GM23248 (cell line): ENCODE measurements at regions not wholly inside any gene's neighbourhood (a gene's known extent, or its start where the extent isn't known, plus 50 kb on each side); places are given as distances from the start of the nearest gene placed in this dataset.

Source experiments
- DNase-seq: peaks from one replicate; pipeline ENCODE4 v3.0.0-alpha.2; 2015
- H2AFZ ChIP-seq: fragments of 200-600 bp; sonication (generic); 2 replicates; pipeline ENCODE4 v1.6.1; 2016; ENCODE audit warnings: antibody characterized with exemption
- H3F3A ChIP-seq: fragments of 200-600 bp; sonication (generic); 2 replicates; pipeline ENCODE4 v1.6.1; 2016; ENCODE audit warnings: mild to moderate bottlenecking, antibody characterized with exemption, mixed run types; ENCODE audit not compliant: insufficient read depth
- H3K27ac ChIP-seq: fragments of 200-600 bp; sonication (generic); 2 replicates; pipeline ENCODE4 v1.5.1; 2016; ENCODE audit warnings: mild to moderate bottlenecking
- H3K27me3 ChIP-seq: fragments of 200-600 bp; sonication (generic); replicated peaks from 2 replicates; pipeline ENCODE4 v1.6.1; 2016; ENCODE audit warnings: mild to moderate bottlenecking; ENCODE audit not compliant: insufficient read depth
- H3K36me3 ChIP-seq: fragments of 200-600 bp; sonication (generic); 2 replicates; pipeline ENCODE4 v1.6.1; 2016; ENCODE audit warnings: low read depth, mild to moderate bottlenecking
- H3K4me1 ChIP-seq: fragments of 200-600 bp; sonication (generic); 2 replicates; pipeline ENCODE4 v1.6.1; 2016; ENCODE audit warnings: mild to moderate bottlenecking; ENCODE audit not compliant: insufficient read depth
- H3K4me2 ChIP-seq: fragments of 200-600 bp; sonication (generic); one replicate; pipeline ENCODE4 v1.6.1; 2016; ENCODE audit warnings: mild to moderate bottlenecking; ENCODE audit not compliant: unreplicated experiment
- H3K4me3 ChIP-seq: fragments of 200-600 bp; sonication (generic); 2 replicates; pipeline ENCODE4 v1.5.1; 2016; ENCODE audit warnings: mild to moderate bottlenecking
- H3K79me2 ChIP-seq: fragments of 200-600 bp; sonication (generic); 2 replicates; pipeline ENCODE4 v1.6.1; 2016; ENCODE audit warnings: mild to moderate bottlenecking; ENCODE audit not compliant: insufficient read depth
- H3K9ac ChIP-seq: fragments of 200-600 bp; sonication (generic); 2 replicates; pipeline ENCODE4 v1.6.1; 2016; ENCODE audit warnings: mild to moderate bottlenecking
- H3K9me2 ChIP-seq: fragments of 200-600 bp; sonication (generic); 2 replicates; pipeline ENCODE4 v1.6.1; 2016; ENCODE audit warnings: mixed run types, mild to moderate bottlenecking, moderate library complexity; ENCODE audit not compliant: insufficient read depth
- H3K9me3 ChIP-seq: fragments of 200-600 bp; sonication (generic); one replicate; pipeline ENCODE4 v1.6.1; 2017; ENCODE audit warnings: low read depth
- H4K20me1 ChIP-seq: fragments of 200-600 bp; sonication (generic); 2 replicates; pipeline ENCODE4 v1.6.0; 2016; ENCODE audit not compliant: insufficient read depth
- EZH2 ChIP-seq: fragments of 200-600 bp; sonication (generic); IDR thresholded peaks from 2 replicates; pipeline ENCODE4 v1.6.1; 2018; ENCODE audit warnings: antibody characterized with exemption, mild to moderate bottlenecking; ENCODE audit not compliant: insufficient read depth, poor library complexity, severe bottlenecking
- EZH2phosphoT487 ChIP-seq: fragments of 200-600 bp; sonication (generic); IDR thresholded peaks from 2 replicates; pipeline ENCODE4 v1.6.1; 2018; ENCODE audit warnings: antibody characterized with exemption, moderate library complexity, mild to moderate bottlenecking, low read depth; ENCODE audit not compliant: insufficient read depth
- WGBS, 2 experiments: methylation state at CpG; one replicate each; pipeline ENCODE4 v1.1.6; 2015 to 2017; ENCODE audit warnings: low lambda C conversion rate in 2 of 2, low coverage in 1 of 2; ENCODE audit errors: missing lambda C conversion rate in 2 of 2; 5-methylcytosine and 5-hydroxymethylcytosine counted together
- in situ Hi-C: fragments of 300-500 bp; cut with MboI; formaldehyde crosslinking; loops from 2 replicates; pipeline ENCODE4 v1.15.0; 2020

GRCh38 chr13:83008212-83008929 lies 873.9 kb downstream of the SLITRK1 start:
- DNase-seq, result no peak
- Histone ChIP-seq H3K27me3 (no peaks in the 10 kb centered on the region), H2AFZ (no peak overlapping the region), H3K27ac (no peak overlapping the region), H3K9me3 (no peaks in the 10 kb centered on the region), H3K4me3 (no peak overlapping the region), H3K9ac (no peak overlapping the region), H3K4me1 (no peaks in the 10 kb centered on the region), H3K4me2 (no peak overlapping the region), H3K36me3 (no peaks in the 10 kb centered on the region), H3K9me2 (no peaks in the 10 kb centered on the region), H3K79me2 (no peaks in the 10 kb centered on the region), H3F3A (no peaks in the 10 kb centered on the region), H4K20me1 (no peaks in the 10 kb centered on the region)
- 68 to 70% methylated on average over 3 of the region's 3 CpGs for WGBS, 2 experiments
- TF ChIP-seq EZH2, result no peak
- no peak for TF ChIP-seq EZH2phosphoT487
- in situ Hi-C loops, result no loop called here

DNA sequence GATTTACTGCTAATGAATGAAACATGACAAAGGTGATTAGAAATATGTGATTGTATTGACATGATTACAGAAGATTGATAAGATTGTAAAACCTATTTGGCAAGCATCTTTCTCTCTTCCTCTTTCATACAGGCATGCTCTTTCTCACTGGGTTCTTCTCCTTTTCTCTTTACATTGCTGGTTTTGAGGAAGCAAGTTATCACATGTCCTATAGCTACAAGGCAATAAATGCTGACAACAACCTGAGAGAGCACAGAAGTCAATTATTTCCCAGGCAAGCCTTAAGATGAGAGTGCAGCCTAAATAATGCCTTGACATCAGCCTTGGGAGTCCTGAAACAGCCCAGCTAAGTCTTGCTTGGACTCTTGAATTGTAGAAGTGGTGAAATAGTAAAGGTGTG lies 875.0 kb downstream of the SLITRK1 start:
- DNase-seq, result no peak
- H3K9me2 ChIP-seq, result no peaks in the 10 kb centered on the region
- no peaks in the 10 kb centered on the region for H3K4me1 ChIP-seq
- no peak for TF ChIP-seq EZH2
- no peak for TF ChIP-seq EZH2phosphoT487
- H3K9me3 ChIP-seq, result no peaks in the 10 kb centered on the region
- no peaks in the 10 kb centered on the region for H3F3A ChIP-seq
- H3K4me2 ChIP-seq, result no peak overlapping the region
- H3K9ac ChIP-seq, result no peak overlapping the region
- no peaks in the 10 kb centered on the region for H3K36me3 ChIP-seq
- H4K20me1 ChIP-seq, result no peaks in the 10 kb centered on the region
- no peaks in the 10 kb centered on the region for H3K27me3 ChIP-seq
- no peak overlapping the region for H2AFZ ChIP-seq
- H3K79me2 ChIP-seq, result no peaks in the 10 kb centered on the region
- H3K4me3 ChIP-seq, result no peak overlapping the region
- in situ Hi-C loops, result no loop called here
- H3K27ac ChIP-seq, result no peak overlapping the region

DNA sequence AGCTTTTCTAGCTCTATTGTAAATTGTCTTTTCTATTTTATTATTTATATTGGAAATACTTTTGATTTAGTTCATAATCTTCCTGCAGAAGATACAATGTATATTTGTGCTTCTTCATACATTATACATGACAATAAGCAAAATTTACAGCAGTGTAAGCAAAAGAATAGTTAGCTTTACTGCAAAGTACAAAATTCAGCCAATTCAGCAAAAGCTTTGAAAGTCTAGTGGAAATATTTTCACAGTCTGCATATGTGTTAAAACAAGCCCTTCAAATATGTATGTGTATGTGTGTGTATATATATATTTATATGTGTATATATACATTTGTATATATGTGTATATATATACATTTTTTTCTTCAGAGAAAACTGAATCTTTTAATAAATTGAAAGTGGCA lies 879.1 kb downstream of the SLITRK1 start:
- no peak overlapping the region for H3K4me3 ChIP-seq
- no peak overlapping the region for H3K9ac ChIP-seq
- H3K4me2 ChIP-seq, result no peak overlapping the region
- no peaks in the 10 kb centered on the region for H3K79me2 ChIP-seq
- TF ChIP-seq EZH2phosphoT487 (no peak), EZH2 (no peak)
- H3F3A ChIP-seq, result no peaks in the 10 kb centered on the region
- H3K4me1 ChIP-seq, result no peaks in the 10 kb centered on the region
- no peak for DNase-seq
- in situ Hi-C loops, result no loop called here
- H2AFZ ChIP-seq, result no peak overlapping the region
- no peaks in the 10 kb centered on the region for H3K27me3 ChIP-seq
- no peaks in the 10 kb centered on the region for H4K20me1 ChIP-seq
- H3K27ac ChIP-seq, result no peak overlapping the region
- no peaks in the 10 kb centered on the region for H3K36me3 ChIP-seq
- H3K9me2 ChIP-seq, result no peaks in the 10 kb centered on the region
- H3K9me3 ChIP-seq, result no peaks in the 10 kb centered on the region

GRCh38 chr13:82993417-82993816 lies 888.9 kb downstream of the SLITRK1 start:
- no peak overlapping the region for H2AFZ ChIP-seq
- H3K4me2 ChIP-seq, result no peak overlapping the region
- H3K36me3 ChIP-seq, result no peaks in the 10 kb centered on the region
- no peak overlapping the region for H3K9ac ChIP-seq
- H3K27me3 ChIP-seq, result no peaks in the 10 kb centered on the region
- no peaks in the 10 kb centered on the region for H3F3A ChIP-seq
- H3K9me3 ChIP-seq, result no peaks in the 10 kb centered on the region
- H3K79me2 ChIP-seq, result no peaks in the 10 kb centered on the region
- in situ Hi-C loops, result no loop called here
- TF ChIP-seq EZH2, result no peak
- TF ChIP-seq EZH2phosphoT487, result no peak
- no peak overlapping the region for H3K27ac ChIP-seq
- no peaks in the 10 kb centered on the region for H3K4me1 ChIP-seq
- H3K4me3 ChIP-seq, result no peak overlapping the region
- H3K9me2 ChIP-seq, result no peaks in the 10 kb centered on the region
- 91 to 97% methylated on average over 2 of the region's 2 CpGs for WGBS, 2 experiments
- no peak for DNase-seq
- no peaks in the 10 kb centered on the region for H4K20me1 ChIP-seq

- Histone ChIP-seq H3K4me2 (no peak overlapping the region), H3K36me3 (no peaks in the 10 kb centered on the region), H3K27me3 (no peaks in the 10 kb centered on the region), H3K27ac (no peak overlapping the region), H3F3A (no peaks in the 10 kb centered on the region), H3K4me1 (no peaks in the 10 kb centered on the region), H4K20me1 (no peaks in the 10 kb centered on the region), H3K9me2 (no peaks in the 10 kb centered on the region), H3K4me3 (no peak overlapping the region), H3K9ac (no peak overlapping the region), H3K79me2 (no peaks in the 10 kb centered on the region), H2AFZ (no peak overlapping the region), H3K9me3 (no peaks in the 10 kb centered on the region)
- in situ Hi-C loops, result no loop called here
- TF ChIP-seq EZH2, result no peak
- TF ChIP-seq EZH2phosphoT487, result no peak
- peak; percentile 20 for DNase-seq
Observed at GRCh38 chr13:82976499-82976898, 905.8 kb downstream of the SLITRK1 start.
